Spinal cord (tissue), 9 donors: ENCODE measurements at regions not wholly inside any gene's neighbourhood (a gene's known extent, or its start where the extent isn't known, plus 50 kb on each side); places are given as distances from the start of the nearest gene placed in this dataset.

Experiments
- DNase-seq, 6 donors: peaks; one replicate each; pipeline versions ENCODE4 v3.0.0 to v3.0.0-alpha.2; 2013 to 2015; ENCODE audit warnings: low spot score in 6 of 6, low read depth in 4 of 6
- H3K27ac ChIP-seq: one replicate; pipeline ENCODE4 v1.5.1; 2013; ENCODE audit warnings: low read depth, low read length, control low read depth
- H3K27me3 ChIP-seq: one replicate; pipeline ENCODE4 v1.6.1; 2013; ENCODE audit warnings: low read length; ENCODE audit not compliant: control insufficient read depth, insufficient read depth
- H3K36me3 ChIP-seq: one replicate; pipeline ENCODE4 v1.6.1; 2013; ENCODE audit warnings: low read length; ENCODE audit not compliant: control insufficient read depth, insufficient read depth
- H3K4me1 ChIP-seq: one replicate; pipeline ENCODE4 v1.6.1; 2013; ENCODE audit warnings: low read length; ENCODE audit not compliant: control insufficient read depth, insufficient read depth
- H3K4me3 ChIP-seq: one replicate; pipeline ENCODE4 v1.5.1; 2013; ENCODE audit warnings: low read depth, low read length, control low read depth
- H3K9me3 ChIP-seq: one replicate; pipeline ENCODE4 v1.6.1; 2013; ENCODE audit warnings: low read length; ENCODE audit not compliant: control insufficient read depth, insufficient read depth
- WGBS: methylation state at CpG from one replicate; pipeline ENCODE4 v1.1.5; 2013; ENCODE audit warnings: missing lambda C conversion rate; ENCODE audit not compliant: insufficient coverage; 5-methylcytosine and 5-hydroxymethylcytosine counted together
- donor health status: healthy.

DNA sequence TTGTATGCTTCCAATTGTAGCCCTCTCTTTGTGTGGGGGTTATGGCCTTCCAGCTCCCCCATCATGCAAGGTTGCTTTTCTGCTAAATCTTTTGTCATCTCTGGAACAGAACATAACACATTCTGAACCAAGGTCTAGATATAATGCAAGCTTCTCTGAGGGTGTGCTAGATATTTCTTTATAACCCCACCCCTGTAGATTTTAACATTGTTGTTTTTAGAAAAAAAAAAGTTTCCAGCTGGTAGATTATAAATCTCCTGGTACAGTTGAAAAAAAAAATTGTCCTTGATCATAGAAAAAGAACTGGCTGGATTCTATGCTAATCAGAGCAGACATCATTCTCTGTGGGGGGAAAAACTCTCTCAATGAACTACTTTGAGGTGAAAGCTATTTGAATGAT, 363.3 kb downstream of the METTL15 start:
- Histone ChIP-seq H3K9me3 (no peaks in the 10 kb centered on the region), H3K4me3 (no peak overlapping the region), H3K36me3 (no peaks in the 10 kb centered on the region), H3K4me1 (no peaks in the 10 kb centered on the region), H3K27ac (no peak overlapping the region), H3K27me3 (no peaks in the 10 kb centered on the region)
- no peak for DNase-seq

DNA sequence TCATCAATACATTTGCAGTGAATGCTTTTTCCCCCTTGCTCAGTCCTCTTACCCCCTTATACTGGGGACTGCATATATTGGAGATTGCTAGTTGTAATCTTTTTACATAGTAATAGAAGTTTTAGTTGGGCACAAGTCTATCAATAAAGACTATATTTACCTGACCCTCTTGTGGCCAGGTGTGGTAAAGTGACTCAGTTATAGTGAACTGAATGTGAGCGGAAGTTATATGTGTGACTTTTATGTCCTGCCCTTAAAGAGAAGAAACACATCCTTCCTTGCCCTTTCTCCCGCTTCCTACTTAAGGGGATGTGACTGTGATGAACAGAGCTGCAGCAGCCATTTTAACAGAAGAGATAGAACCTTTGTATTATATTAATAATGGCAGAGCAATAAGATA, 362.0 kb downstream of the METTL15 start:
- Histone ChIP-seq H3K27me3 (no peaks in the 10 kb centered on the region), H3K36me3 (no peaks in the 10 kb centered on the region), H3K9me3 (no peaks in the 10 kb centered on the region), H3K4me3 (no peak overlapping the region), H3K4me1 (no peaks in the 10 kb centered on the region), H3K27ac (no peak overlapping the region)
- no peak for DNase-seq
- no CpG with 5 or more reads among the region's 2 CpGs for WGBS

DNA sequence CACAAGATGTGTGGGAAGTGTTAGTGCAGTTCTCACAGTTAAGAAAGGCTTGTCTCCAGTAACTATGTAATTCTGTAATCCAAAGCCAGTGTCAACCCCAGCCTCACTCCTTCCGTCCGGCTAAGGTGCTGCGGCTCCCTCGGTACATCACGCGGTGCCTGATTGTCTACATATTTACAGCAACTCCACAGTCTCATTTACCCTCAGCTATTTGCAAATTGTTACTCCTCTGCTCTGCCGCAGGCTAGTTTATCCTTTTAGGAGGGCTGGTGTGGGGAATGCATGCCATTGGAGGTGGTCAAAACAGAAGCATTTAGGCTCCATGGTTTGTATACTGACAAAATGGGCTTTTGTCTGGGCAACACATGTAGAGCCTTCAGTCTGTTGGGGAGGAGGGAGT, 358.3 kb downstream of the METTL15 start:
- Histone ChIP-seq H3K36me3 (no peaks in the 10 kb centered on the region), H3K9me3 (no peaks in the 10 kb centered on the region), H3K27ac (no peak overlapping the region), H3K4me1 (no peaks in the 10 kb centered on the region), H3K4me3 (no peak overlapping the region), H3K27me3 (no peaks in the 10 kb centered on the region)
- WGBS: 96% methylated on average over 7 of the region's 7 CpGs
- no peak for DNase-seq

DNA sequence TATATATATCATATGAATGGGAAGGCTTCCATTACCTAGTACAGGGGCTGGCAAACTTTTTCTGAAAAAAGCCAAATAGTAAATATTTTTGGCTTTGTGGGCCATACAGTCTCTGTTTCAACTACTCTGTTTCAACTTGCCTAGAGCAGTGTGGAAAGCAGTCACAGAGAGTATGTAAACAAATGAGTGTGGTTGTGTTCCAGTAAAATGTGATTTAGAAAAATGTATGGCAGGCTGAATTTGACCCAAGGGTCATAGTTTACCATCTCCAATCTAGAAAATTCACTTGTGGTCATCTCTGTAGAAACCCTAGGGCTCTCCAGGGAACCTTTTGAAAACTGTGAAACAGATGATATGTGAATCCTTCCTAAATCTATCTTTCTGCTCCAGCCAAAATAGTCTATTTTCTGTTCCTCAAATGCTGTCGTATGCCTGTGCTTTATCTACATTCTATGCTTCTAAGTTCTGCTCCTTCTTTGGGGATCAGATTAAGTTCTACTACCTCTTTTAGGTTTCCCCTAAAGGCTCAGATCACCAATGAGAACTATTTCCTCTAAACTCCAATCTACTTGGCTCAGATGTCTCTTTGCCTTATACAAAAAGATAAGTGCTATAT, 356.2 kb downstream of the METTL15 start:
- no peaks in the 10 kb centered on the region for H3K9me3 ChIP-seq
- no peak overlapping the region for H3K4me3 ChIP-seq
- WGBS: 100% methylated on average over 1 of the region's 1 CpG
- DNase-seq: no peak
- H3K4me1 ChIP-seq: no peaks in the 10 kb centered on the region
- H3K27me3 ChIP-seq: no peaks in the 10 kb centered on the region
- no peaks in the 10 kb centered on the region for H3K36me3 ChIP-seq
- H3K27ac ChIP-seq: no peak overlapping the region

DNA sequence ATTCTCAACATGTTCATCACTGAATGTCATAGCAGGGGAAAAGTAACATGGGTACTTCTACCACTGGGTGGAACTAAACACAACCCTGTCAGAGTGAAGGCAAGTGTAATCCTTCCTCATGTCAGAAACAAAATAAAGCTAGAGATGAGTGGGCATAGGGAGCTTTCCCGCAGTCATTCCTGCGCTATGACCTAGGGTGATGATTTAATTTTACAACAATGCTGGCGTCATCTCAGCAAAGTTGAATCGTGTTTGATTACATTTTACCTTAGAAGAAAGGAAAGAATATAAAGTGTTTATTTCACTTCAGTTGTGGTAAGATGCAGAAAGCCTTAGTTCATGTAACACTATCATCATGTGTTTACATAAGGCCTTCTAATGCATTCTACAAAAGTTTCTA, 355.6 kb downstream of the METTL15 start:
- H3K36me3 ChIP-seq: no peaks in the 10 kb centered on the region
- no peak overlapping the region for H3K27ac ChIP-seq
- H3K4me3 ChIP-seq: no peak overlapping the region
- no peaks in the 10 kb centered on the region for H3K9me3 ChIP-seq
- no CpG with 5 or more reads among the region's 4 CpGs for WGBS
- no peaks in the 10 kb centered on the region for H3K4me1 ChIP-seq
- no peak for DNase-seq
- H3K27me3 ChIP-seq: no peaks in the 10 kb centered on the region

DNA sequence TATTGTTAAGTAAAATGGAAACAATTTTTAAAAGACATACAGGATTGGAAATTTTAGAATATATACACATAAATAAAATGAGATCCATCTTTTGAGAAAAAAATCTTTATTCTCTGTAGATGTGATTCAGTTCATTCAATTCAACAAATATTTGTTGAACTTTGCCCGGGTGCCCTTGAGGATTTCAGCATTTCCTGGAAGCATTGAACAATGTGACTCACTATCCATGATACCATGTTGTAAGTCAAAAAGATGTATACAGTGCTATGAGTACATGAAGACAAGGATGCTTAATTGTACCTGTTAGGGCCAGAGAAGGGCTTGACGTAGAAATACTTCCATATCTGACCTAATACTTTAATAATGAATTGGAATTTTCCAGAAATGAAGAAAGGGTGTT, 353.7 kb downstream of the METTL15 start:
- no peak overlapping the region for H3K4me3 ChIP-seq
- H3K9me3 ChIP-seq: no peaks in the 10 kb centered on the region
- H3K36me3 ChIP-seq: no peaks in the 10 kb centered on the region
- H3K27me3 ChIP-seq: no peaks in the 10 kb centered on the region
- no CpG with 5 or more reads among the region's 2 CpGs for WGBS
- H3K4me1 ChIP-seq: no peaks in the 10 kb centered on the region
- no peak for DNase-seq
- H3K27ac ChIP-seq: no peak overlapping the region

DNA sequence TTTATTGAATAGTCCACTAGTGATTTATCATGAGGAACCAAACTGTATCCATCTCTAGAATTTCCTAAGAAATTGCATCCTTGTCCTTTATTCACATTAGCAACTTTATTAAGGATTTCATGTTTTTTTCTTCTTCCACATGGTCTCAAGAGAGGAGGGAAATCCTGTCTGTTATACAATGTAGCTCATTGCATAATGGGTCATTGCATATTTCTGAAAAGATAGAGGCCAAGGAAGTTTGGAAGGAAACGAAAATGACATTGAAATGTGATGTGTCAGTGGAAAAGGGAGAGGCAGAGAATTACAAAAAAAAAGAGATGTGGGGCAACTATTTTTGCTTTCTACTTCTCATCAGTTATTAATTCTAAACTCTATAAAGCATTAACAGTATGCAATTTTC, 353.1 kb downstream of the METTL15 start:
- no peaks in the 10 kb centered on the region for H3K4me1 ChIP-seq
- no peak for DNase-seq
- H3K27me3 ChIP-seq: no peaks in the 10 kb centered on the region
- no peak overlapping the region for H3K27ac ChIP-seq
- no peak overlapping the region for H3K4me3 ChIP-seq
- H3K9me3 ChIP-seq: no peaks in the 10 kb centered on the region
- 80% methylated on average over 1 of the region's 1 CpG for WGBS
- no peaks in the 10 kb centered on the region for H3K36me3 ChIP-seq

DNA sequence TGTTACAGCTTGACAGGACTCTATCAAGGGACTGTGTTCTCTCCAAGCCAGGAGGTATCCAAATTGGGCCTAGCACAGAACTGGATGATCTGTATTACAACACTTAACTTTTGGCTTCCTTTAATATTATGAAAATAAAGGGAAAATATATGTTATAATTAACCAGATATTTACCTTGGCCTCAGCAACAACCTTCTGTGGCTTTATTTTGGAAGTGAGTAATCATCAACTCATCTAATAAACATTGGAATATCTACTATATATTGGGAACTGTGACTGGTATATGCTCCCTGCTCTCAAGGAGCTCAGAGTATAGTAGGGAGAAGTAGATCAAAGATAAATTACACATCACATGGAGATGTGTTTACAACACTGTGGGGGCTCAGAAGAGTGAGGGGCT, 352.2 kb downstream of the METTL15 start:
- Histone ChIP-seq H3K27ac (no peak overlapping the region), H3K4me1 (no peaks in the 10 kb centered on the region), H3K9me3 (no peaks in the 10 kb centered on the region), H3K4me3 (no peak overlapping the region), H3K27me3 (no peaks in the 10 kb centered on the region), H3K36me3 (no peaks in the 10 kb centered on the region)
- DNase-seq: no peak

DNA sequence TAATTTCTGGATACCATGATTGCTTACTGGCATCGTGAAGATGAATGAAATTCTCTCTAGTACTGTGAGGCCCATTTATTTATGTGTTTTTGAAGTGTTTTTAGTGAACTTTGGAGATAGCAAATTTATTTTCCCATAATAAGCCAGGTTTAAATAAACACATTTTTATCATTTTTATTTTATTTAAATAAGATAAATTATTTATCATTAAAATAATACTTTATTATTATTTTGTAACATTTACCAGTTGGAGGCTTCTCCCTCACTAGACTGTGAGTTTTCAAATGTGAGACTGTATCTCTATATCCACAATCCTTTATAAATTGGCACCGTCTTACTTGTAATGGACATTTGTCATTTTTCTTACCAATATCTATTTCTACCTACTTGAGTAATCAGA, 351.7 kb downstream of the METTL15 start:
- no peaks in the 10 kb centered on the region for H3K27me3 ChIP-seq
- no peak for DNase-seq
- H3K36me3 ChIP-seq: no peaks in the 10 kb centered on the region
- no peak overlapping the region for H3K4me3 ChIP-seq
- H3K4me1 ChIP-seq: no peaks in the 10 kb centered on the region
- no peaks in the 10 kb centered on the region for H3K9me3 ChIP-seq
- no CpG with 5 or more reads among the region's 2 CpGs for WGBS
- H3K27ac ChIP-seq: no peak overlapping the region

DNA sequence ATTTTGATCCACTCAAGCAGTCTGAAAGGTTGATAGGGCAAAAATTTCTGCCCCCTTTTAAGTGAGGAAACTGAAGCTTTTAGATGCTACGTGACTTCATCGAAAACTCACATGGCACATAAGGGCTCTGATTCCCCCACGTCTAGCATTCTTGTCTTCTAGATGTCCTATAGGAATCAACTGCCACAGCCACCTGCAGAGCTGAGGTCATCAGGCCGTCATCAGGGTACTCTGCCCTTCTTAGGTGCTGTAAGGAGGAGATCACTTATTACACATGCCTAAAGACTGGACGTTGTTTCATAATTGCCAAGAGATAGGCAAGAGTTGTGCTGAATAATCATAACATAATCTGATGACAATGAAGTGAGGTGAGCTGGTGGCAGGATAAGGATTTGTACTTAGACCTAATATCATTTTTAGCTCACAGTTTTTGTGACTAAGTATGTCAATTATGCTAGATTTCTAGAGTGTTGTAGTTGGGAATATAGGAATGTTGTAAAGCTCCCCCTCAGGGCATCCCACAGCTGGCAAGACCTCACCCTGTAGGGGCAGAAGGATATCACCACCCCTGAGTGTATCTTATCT, 349.4 kb downstream of the METTL15 start:
- no peaks in the 10 kb centered on the region for H3K4me1 ChIP-seq
- H3K9me3 ChIP-seq: no peaks in the 10 kb centered on the region
- no peak overlapping the region for H3K27ac ChIP-seq
- H3K27me3 ChIP-seq: no peaks in the 10 kb centered on the region
- whole genome bisulfite sequencing: 83% methylated on average over 3 of the region's 5 CpGs
- H3K4me3 ChIP-seq: no peak overlapping the region
- DNase-seq: no peak
- no peaks in the 10 kb centered on the region for H3K36me3 ChIP-seq
